CD4-positive, alpha-beta T cell treated with Interleukin-21 for 1 hour (primary cell): ENCODE measurements at regions not wholly inside any gene's neighbourhood (a gene's known extent, or its start where the extent isn't known, plus 50 kb on each side); places are given as distances from the start of the nearest gene placed in this dataset.

Experiments
- DNase-seq: peaks from one replicate; pipeline ENCODE4 v3.0.0-alpha.2; 2020

- DNase-seq, result no peak
These were observed 96.5 kb upstream of the KLF3 start for GRCh38 chr4:38567457-38567856.

- DNase-seq, result no peak
These were observed 95.2 kb upstream of the KLF3 start for GRCh38 chr4:38568768-38569167.

- DNase-seq, result no peak
These were observed 93.2 kb upstream of the KLF3 start for GRCh38 chr4:38570647-38571276.

- DNase-seq, result no peak
These were observed 91.2 kb upstream of the KLF3 start for GRCh38 chr4:38572793-38573192.

GRCh38 chr4:38574559-38575333 lies 89.3 kb upstream of the KLF3 start:
- no peak for DNase-seq

- no peak for DNase-seq
These were observed 87.2 kb upstream of the KLF3 start for GRCh38 chr4:38576767-38577166.

GRCh38 chr4:38577462-38577861 lies 86.5 kb upstream of the KLF3 start:
- no peak for DNase-seq

- DNase-seq, result no peak
These were observed 82.4 kb upstream of the KLF3 start for GRCh38 chr4:38581426-38582106.

GRCh38 chr4:38582445-38582844 lies 81.6 kb upstream of the KLF3 start:
- no peak for DNase-seq

GRCh38 chr4:38582889-38583470 lies 81.0 kb upstream of the KLF3 start:
- DNase-seq, result peak; percentile 34

GRCh38 chr4:38585871-38586270 lies 78.1 kb upstream of the KLF3 start:
- no peak for DNase-seq

GRCh38 chr4:38587106-38587505 lies 76.9 kb upstream of the KLF3 start:
- DNase-seq, result no peak

- DNase-seq, result no peak
These were observed 74.0 kb upstream of the KLF3 start for GRCh38 chr4:38590046-38590445.

- DNase-seq, result no peak
These were observed 72.2 kb upstream of the KLF3 start for GRCh38 chr4:38591617-38592337.

- no peak for DNase-seq
These were observed 65.5 kb upstream of the KLF3 start for GRCh38 chr4:38598489-38598888.

GRCh38 chr4:38600575-38600974 lies 63.4 kb upstream of the KLF3 start:
- DNase-seq, result peak; percentile 22

GRCh38 chr4:38601244-38601915 lies 62.6 kb upstream of the KLF3 start:
- no peak for DNase-seq

- DNase-seq, result no peak
These were observed 62.1 kb upstream of the KLF3 start for GRCh38 chr4:38601916-38602291.

GRCh38 chr4:38603652-38604051 lies 60.3 kb upstream of the KLF3 start:
- no peak for DNase-seq

GRCh38 chr4:38605181-38605752 lies 58.7 kb upstream of the KLF3 start:
- no peak for DNase-seq

GRCh38 chr4:38605753-38606586 lies 58.0 kb upstream of the KLF3 start:
- no peak for DNase-seq
